Liver (tissue), 3 donors: ENCODE measurements at regions not wholly inside any gene's neighbourhood (a gene's known extent, or its start where the extent isn't known, plus 50 kb on each side); places are given as distances from the start of the nearest gene placed in this dataset.

Experiments used
- EGR1 ChIP-seq, 2 donors: IDR thresholded peaks; 2 replicates each; pipeline ENCODE4 v1.6.1; 2016 to 2018; ENCODE audit warnings: antibody characterized with exemption in 2 of 2, low read depth in 2 of 2
- FOXA2 ChIP-seq: IDR thresholded peaks from 2 replicates; pipeline ENCODE4 v1.6.1; 2016; ENCODE audit warnings: antibody characterized with exemption
- GABPA ChIP-seq, 2 donors: IDR thresholded peaks in 1 of 2; conservative IDR thresholded peaks in 1 of 2; 2 replicates each; pipeline ENCODE4 v1.6.1; 2016; ENCODE audit warnings: antibody characterized with exemption in 2 of 2, mild to moderate bottlenecking in 1 of 2, moderate library complexity in 1 of 2
- JUND ChIP-seq, 2 donors: IDR thresholded peaks; 2 replicates each; pipeline ENCODE4 v1.6.1; 2016; ENCODE audit warnings: antibody characterized with exemption in 2 of 2
- NR2F2 ChIP-seq: IDR thresholded peaks from 2 replicates; pipeline ENCODE4 v1.6.1; 2016; ENCODE audit warnings: antibody characterized with exemption
- RXRA ChIP-seq, 2 donors: IDR thresholded peaks; 2 replicates each; pipeline ENCODE4 v1.6.1; 2017 to 2018; ENCODE audit warnings: antibody characterized with exemption in 2 of 2, mild to moderate bottlenecking in 1 of 2
- SP1 ChIP-seq: IDR thresholded peaks from 2 replicates; pipeline ENCODE4 v1.6.1; 2018; ENCODE audit warnings: antibody characterized with exemption, mild to moderate bottlenecking
- TAF1 ChIP-seq: conservative IDR thresholded peaks from 2 replicates; pipeline ENCODE4 v1.6.1; 2016; ENCODE audit warnings: antibody characterized with exemption, mild to moderate bottlenecking
- YY1 ChIP-seq: IDR thresholded peaks from 2 replicates; pipeline ENCODE4 v1.6.1; 2016; ENCODE audit warnings: antibody characterized with exemption, mild to moderate bottlenecking
- TF ChIP-seq, protein P1 (sequence below): fragments of 150-350 bp; IDR thresholded peaks from 2 replicates; pipeline ENCODE4 v1.5.1; 2017; ENCODE audit warnings: improper control_type of control experiment, low read depth, low read length; ENCODE audit not compliant: missing input control
- TF ChIP-seq, protein P2 (sequence below): IDR thresholded peaks from 2 replicates; pipeline ENCODE4 v1.6.1; 2016; ENCODE audit warnings: antibody characterized with exemption
- TF ChIP-seq, protein P3 (sequence below): IDR thresholded peaks from 2 replicates; pipeline ENCODE4 v1.6.1; 2016; ENCODE audit warnings: antibody characterized with exemption, mild to moderate bottlenecking
- TF ChIP-seq, protein P4 (sequence below): IDR thresholded peaks from 2 replicates; pipeline ENCODE4 v1.6.1; 2016; ENCODE audit warnings: antibody characterized with exemption
- donor health status: healthy.
- donor health status: healthy.

DNA sequence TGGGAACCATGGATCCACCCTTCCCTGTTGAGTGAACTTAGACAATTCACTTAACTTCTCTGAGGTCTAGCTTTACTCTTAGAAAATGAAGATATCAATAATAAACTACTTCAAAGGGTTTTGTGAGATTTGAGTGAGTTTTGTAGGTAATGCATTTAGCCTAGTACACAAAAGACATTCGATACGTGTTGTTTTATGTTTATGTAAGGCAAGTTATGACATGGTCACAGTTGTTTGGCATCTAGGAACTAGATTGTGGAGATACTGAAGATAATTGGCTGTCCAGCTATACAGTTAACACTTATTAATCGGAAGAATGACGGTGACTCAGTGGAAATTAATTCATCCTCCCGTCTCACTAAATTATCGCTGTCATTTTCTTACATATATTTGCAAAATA, 1781.1 kb upstream of the TENM3 start:
- TF ChIP-seq, protein P1, sequence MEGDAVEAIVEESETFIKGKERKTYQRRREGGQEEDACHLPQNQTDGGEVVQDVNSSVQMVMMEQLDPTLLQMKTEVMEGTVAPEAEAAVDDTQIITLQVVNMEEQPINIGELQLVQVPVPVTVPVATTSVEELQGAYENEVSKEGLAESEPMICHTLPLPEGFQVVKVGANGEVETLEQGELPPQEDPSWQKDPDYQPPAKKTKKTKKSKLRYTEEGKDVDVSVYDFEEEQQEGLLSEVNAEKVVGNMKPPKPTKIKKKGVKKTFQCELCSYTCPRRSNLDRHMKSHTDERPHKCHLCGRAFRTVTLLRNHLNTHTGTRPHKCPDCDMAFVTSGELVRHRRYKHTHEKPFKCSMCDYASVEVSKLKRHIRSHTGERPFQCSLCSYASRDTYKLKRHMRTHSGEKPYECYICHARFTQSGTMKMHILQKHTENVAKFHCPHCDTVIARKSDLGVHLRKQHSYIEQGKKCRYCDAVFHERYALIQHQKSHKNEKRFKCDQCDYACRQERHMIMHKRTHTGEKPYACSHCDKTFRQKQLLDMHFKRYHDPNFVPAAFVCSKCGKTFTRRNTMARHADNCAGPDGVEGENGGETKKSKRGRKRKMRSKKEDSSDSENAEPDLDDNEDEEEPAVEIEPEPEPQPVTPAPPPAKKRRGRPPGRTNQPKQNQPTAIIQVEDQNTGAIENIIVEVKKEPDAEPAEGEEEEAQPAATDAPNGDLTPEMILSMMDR = no peak
- TF ChIP-seq, protein P2, sequence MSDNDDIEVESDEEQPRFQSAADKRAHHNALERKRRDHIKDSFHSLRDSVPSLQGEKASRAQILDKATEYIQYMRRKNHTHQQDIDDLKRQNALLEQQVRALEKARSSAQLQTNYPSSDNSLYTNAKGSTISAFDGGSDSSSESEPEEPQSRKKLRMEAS = no peak
- TF ChIP-seq, protein P3, sequence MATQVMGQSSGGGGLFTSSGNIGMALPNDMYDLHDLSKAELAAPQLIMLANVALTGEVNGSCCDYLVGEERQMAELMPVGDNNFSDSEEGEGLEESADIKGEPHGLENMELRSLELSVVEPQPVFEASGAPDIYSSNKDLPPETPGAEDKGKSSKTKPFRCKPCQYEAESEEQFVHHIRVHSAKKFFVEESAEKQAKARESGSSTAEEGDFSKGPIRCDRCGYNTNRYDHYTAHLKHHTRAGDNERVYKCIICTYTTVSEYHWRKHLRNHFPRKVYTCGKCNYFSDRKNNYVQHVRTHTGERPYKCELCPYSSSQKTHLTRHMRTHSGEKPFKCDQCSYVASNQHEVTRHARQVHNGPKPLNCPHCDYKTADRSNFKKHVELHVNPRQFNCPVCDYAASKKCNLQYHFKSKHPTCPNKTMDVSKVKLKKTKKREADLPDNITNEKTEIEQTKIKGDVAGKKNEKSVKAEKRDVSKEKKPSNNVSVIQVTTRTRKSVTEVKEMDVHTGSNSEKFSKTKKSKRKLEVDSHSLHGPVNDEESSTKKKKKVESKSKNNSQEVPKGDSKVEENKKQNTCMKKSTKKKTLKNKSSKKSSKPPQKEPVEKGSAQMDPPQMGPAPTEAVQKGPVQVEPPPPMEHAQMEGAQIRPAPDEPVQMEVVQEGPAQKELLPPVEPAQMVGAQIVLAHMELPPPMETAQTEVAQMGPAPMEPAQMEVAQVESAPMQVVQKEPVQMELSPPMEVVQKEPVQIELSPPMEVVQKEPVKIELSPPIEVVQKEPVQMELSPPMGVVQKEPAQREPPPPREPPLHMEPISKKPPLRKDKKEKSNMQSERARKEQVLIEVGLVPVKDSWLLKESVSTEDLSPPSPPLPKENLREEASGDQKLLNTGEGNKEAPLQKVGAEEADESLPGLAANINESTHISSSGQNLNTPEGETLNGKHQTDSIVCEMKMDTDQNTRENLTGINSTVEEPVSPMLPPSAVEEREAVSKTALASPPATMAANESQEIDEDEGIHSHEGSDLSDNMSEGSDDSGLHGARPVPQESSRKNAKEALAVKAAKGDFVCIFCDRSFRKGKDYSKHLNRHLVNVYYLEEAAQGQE = no peak
- TF ChIP-seq TAF1 = no peak
- no peak for TF ChIP-seq GABPA (IDR thresholded peaks at IDR 0.05 in 1 of 2, conservative IDR thresholded peaks at IDR 0.05 in 1 of 2)
- TF ChIP-seq JUND (IDR thresholded peaks at IDR 0.05) = no peak
- TF ChIP-seq, protein P4, sequence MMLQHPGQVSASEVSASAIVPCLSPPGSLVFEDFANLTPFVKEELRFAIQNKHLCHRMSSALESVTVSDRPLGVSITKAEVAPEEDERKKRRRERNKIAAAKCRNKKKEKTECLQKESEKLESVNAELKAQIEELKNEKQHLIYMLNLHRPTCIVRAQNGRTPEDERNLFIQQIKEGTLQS = no peak
- TF ChIP-seq FOXA2 = no peak
- no peak for TF ChIP-seq SP1
- TF ChIP-seq EGR1 (IDR thresholded peaks at IDR 0.05; ENCODE audit: low read depth in 2 of 2) = no peak
- TF ChIP-seq NR2F2 = no peak
- TF ChIP-seq RXRA (IDR thresholded peaks at IDR 0.05) = no peak
- no peak for TF ChIP-seq YY1
